ENCODE measurements at regions not wholly inside any gene's neighbourhood (a gene's known extent, or its start where the extent isn't known, plus 50 kb on each side); places are given as distances from the start of the nearest gene placed in this dataset.

- TF ChIP-seq MAX (IDR thresholded peaks at IDR 0.05) (no peak), EP300 (IDR thresholded peaks at IDR 0.05; ENCODE audit: borderline replicate concordance) (no peak), YY1 (IDR thresholded peaks at IDR 0.05; ENCODE audit: low read depth) (no peak), CEBPB (IDR thresholded peaks at IDR 0.05) (no peak), EGR1 (IDR thresholded peaks at IDR 0.05) (no peak), REST (IDR thresholded peaks at IDR 0.05; ENCODE audit: low read depth) (no peak)
These were observed 386.8 kb upstream of the TSHZ2 start for GRCh38 chr20:52585333-52585732.
